Loucy (cell line): ENCODE measurements at regions not wholly inside any gene's neighbourhood (a gene's known extent, or its start where the extent isn't known, plus 50 kb on each side); places are given as distances from the start of the nearest gene placed in this dataset.

Source experiments
- CTCF ChIP-seq: fragments of 200-600 bp; sonication (generic); conservative IDR thresholded peaks from 2 replicates; pipeline ENCODE4 v1.5.1; 2014; ENCODE audit warnings: mild to moderate bottlenecking, antibody characterized with exemption, low read length
- EZH2phosphoT487 ChIP-seq: fragments of 200-600 bp; IDR thresholded peaks from 2 replicates; pipeline ENCODE4 v1.6.1; 2018; ENCODE audit warnings: antibody characterized with exemption, mild to moderate bottlenecking, moderate library complexity, borderline replicate concordance

DNA sequence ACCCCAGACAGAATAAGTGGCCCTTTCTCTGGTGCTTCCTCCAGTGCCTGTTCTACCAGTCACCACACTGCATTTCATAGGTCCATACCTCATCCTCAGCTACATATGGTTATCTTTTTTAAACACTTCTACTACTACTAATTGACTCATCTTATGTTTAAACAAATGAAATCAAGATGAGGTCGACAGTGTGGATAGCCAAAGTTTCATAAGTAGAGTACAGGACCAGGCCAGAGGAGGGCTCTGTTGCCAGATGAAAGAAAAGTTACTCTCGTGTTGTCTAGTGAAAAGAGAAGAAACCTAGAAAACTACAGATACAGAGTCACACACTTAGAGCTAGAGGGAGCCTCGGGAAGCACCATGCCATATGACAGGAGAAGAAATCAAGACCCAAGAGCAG lies 296.1 kb downstream of the VPS13C start:
- no peak for TF ChIP-seq CTCF
- no peak for TF ChIP-seq EZH2phosphoT487
